B cell (primary cell): ENCODE measurements at regions not wholly inside any gene's neighbourhood (a gene's known extent, or its start where the extent isn't known, plus 50 kb on each side); places are given as distances from the start of the nearest gene placed in this dataset.

ENCODE experiments used
- ATAC-seq: fragments of 200-7000 bp; cut with Tn5 transposase; one replicate; pipeline ENCODE4 v1.10.0; 2021; ENCODE audit warnings: low read depth, mild to moderate bottlenecking, moderate number of reproducible peaks, moderate library complexity
- CTCF ChIA-PET: fragments of 350-600 bp; sonication (Branson Sonifier 250); formaldehyde crosslinking; loops from one replicate; lab custom pipeline; 2021; ENCODE audit warnings: antibody characterized with exemption, inconsistent platforms; lab: Charles Lee
- POLR2A ChIA-PET: fragments of 350-600 bp; sonication (Branson Sonifier 250); formaldehyde crosslinking; loops from one replicate; lab custom pipeline; 2021; ENCODE audit warnings: antibody characterized with exemption; lab: Charles Lee
- DNase-seq: peaks from one replicate; pipeline ENCODE4 v3.0.0; 2013
- H2AFZ ChIP-seq: 2 replicates; pipeline ENCODE4 v1.6.1; 2012; ENCODE audit warnings: mild to moderate bottlenecking, low read depth, low read length; ENCODE audit not compliant: insufficient read depth, poor library complexity, severe bottlenecking
- H3K27ac ChIP-seq, 2 donors: 1 replicate in 1 of 2; 2 replicates in 1 of 2; pipeline ENCODE4 v1.5.1; 2012 to 2013; ENCODE audit warnings: low read length in 2 of 2, mild to moderate bottlenecking in 2 of 2, moderate library complexity in 1 of 2
- H3K27me3 ChIP-seq, 4 experiments: fragments of 200-600 bp in 1 of 4; sonication (generic) in 1 of 4; replicated peaks in 1 of 4; 1 replicate in 2 of 4; 2 replicates in 2 of 4; pipeline versions ENCODE4 v1.6.1 to v1.7.0; 2013 to 2016; ENCODE audit warnings: low read length in 3 of 4, mild to moderate bottlenecking in 2 of 4, mixed read lengths in 1 of 4, moderate library complexity in 1 of 4; ENCODE audit not compliant: insufficient read depth in 4 of 4, control insufficient read depth in 3 of 4; ENCODE audit errors: control extremely low read depth in 1 of 4
- H3K36me3 ChIP-seq, 2 experiments: replicated peaks in 1 of 2; 1 replicate in 1 of 2; 2 replicates in 1 of 2; pipeline versions ENCODE4 v1.6.1 to v1.7.1; 2013; ENCODE audit warnings: low read length in 1 of 2; ENCODE audit not compliant: insufficient read depth in 2 of 2, control insufficient read depth in 1 of 2; ENCODE audit errors: control extremely low read depth in 1 of 2, extremely low read depth in 1 of 2
- H3K4me1 ChIP-seq, 2 donors: fragments of 200-600 bp in 1 of 2; sonication (generic) in 1 of 2; 1 replicate in 1 of 2; 2 replicates in 1 of 2; pipeline versions ENCODE4 v1.5.1 to v1.6.1; 2013 to 2017; ENCODE audit warnings: low read length in 2 of 2; ENCODE audit not compliant: control insufficient read depth in 2 of 2, insufficient read depth in 2 of 2
- H3K4me2 ChIP-seq: replicated peaks from 2 replicates; pipeline ENCODE3; 2012; ENCODE audit warnings: mild to moderate bottlenecking, low read depth, low read length; ENCODE audit not compliant: poor library complexity, severe bottlenecking
- H3K4me3 ChIP-seq, 5 experiments: fragments of 200-600 bp in 1 of 5; sonication (generic) in 1 of 5; 1 replicate in 3 of 5; 2 replicates in 2 of 5; pipeline versions ENCODE4 v1.5.1 to v1.7.0; 2011 to 2016; ENCODE audit warnings: low read length in 4 of 5, mild to moderate bottlenecking in 4 of 5, low read depth in 2 of 5, control low read depth in 1 of 5, moderate library complexity in 1 of 5; ENCODE audit not compliant: insufficient read depth in 1 of 5; ENCODE audit errors: control extremely low read depth in 1 of 5, extremely low read depth in 1 of 5
- H3K79me2 ChIP-seq: fragments of 200-600 bp; sonication (generic); one replicate; pipeline ENCODE4 v1.6.0; 2016; ENCODE audit warnings: low read length; ENCODE audit not compliant: control insufficient read depth, insufficient read depth
- H3K9ac ChIP-seq: fragments of 200-600 bp; sonication (generic); 2 replicates; pipeline ENCODE4 v1.6.1; 2017; ENCODE audit warnings: mild to moderate bottlenecking, low read length, moderate library complexity
- H3K9me3 ChIP-seq, 3 donors: one replicate each; pipeline versions ENCODE4 v1.6.1 to v1.7.1; 2013; ENCODE audit warnings: low read length in 2 of 3; ENCODE audit not compliant: control insufficient read depth in 2 of 3, insufficient read depth in 1 of 3; ENCODE audit errors: control extremely low read depth in 1 of 3
- H4K20me1 ChIP-seq: 2 replicates; pipeline ENCODE4 v1.6.0; 2012; ENCODE audit warnings: mild to moderate bottlenecking, low read length; ENCODE audit not compliant: insufficient read depth, control insufficient read depth, poor library complexity, severe bottlenecking
- H3K27ac Mint-ChIP-seq: one replicate; pipeline ENCODE4 v1.8.0; 2021; ENCODE audit warnings: mixed read lengths
- H3K27me3 Mint-ChIP-seq: one replicate; pipeline ENCODE4 v1.8.0; 2021; ENCODE audit warnings: mixed read lengths
- H3K4me1 Mint-ChIP-seq: one replicate; pipeline ENCODE4 v1.8.0; 2021; ENCODE audit warnings: mixed read lengths
- H3K4me3 Mint-ChIP-seq: one replicate; pipeline ENCODE4 v1.8.0; 2021; ENCODE audit warnings: mixed read lengths
- H3K9me3 Mint-ChIP-seq: one replicate; pipeline ENCODE4 v1.8.0; 2022; ENCODE audit warnings: mixed read lengths; ENCODE audit not compliant: insufficient read depth
- EZH2 ChIP-seq: IDR thresholded peaks from 2 replicates; pipeline ENCODE4 v1.6.1; 2012; ENCODE audit warnings: borderline replicate concordance, low read depth, mild to moderate bottlenecking, moderate library complexity, low read length; ENCODE audit not compliant: insufficient read depth, poor library complexity, severe bottlenecking
- WGBS: methylation state at CpG from one replicate; pipeline ENCODE4 v1.1.5; 2013; ENCODE audit warnings: missing lambda C conversion rate; ENCODE audit not compliant: insufficient coverage; 5-methylcytosine and 5-hydroxymethylcytosine counted together
- intact Hi-C: fragments of 100-400 bp; cut with micrococcal nuclease; formaldehyde crosslinking; loops from one replicate; pipeline ENCODE4 v1.10.0; 2022
- TF ChIP-seq, protein P1 (sequence below): fragments of 200-600 bp; IDR thresholded peaks from one replicate; pipeline ENCODE4 v1.8.0; 2022; ENCODE audit warnings: antibody characterized with exemption, mild to moderate bottlenecking

DNA sequence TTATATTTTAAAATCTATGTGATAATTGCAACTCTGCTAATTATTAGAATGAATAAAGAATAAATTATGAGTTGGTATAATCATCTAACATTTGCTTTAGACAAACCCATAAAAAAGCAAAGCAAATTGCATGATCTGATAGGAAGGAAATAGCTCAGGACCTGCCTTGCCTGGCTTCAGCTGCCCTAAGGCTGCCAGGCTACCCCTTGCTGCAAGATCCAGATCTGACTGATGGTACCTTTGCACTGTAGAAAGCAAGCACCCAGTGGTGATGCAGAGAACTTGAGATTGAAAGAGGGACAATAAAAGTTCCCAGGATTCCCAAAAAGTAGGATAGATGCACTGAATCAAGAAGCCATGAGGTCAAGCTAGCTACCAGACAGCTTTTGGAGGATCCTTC lies 100.9 kb upstream of the FSTL4 start:
- POLR2A ChIA-PET, result no interaction called here
- CTCF ChIA-PET, result no interaction called here
- Histone ChIP-seq H3K4me1 (no peaks in the 10 kb centered on the region), H3K36me3 (no peaks in the 10 kb centered on the region), H3K9ac (no peak overlapping the region), H3K27ac (no peak overlapping the region), H3K4me2 (no peak overlapping the region), H3K4me3 (no peak overlapping the region), H3K9me3 (no peaks in the 10 kb centered on the region), H4K20me1 (no peaks in the 10 kb centered on the region), H3K79me2 (no peaks in the 10 kb centered on the region), H3K27me3 (peaks cover 0 to 3% (median 0%) of the 10 kb centered on the region in 4 experiments), H2AFZ (no peak overlapping the region)
- intact Hi-C loops, result no loop called here
- ATAC-seq (no peak), DNase-seq (no peak)
- Mint-ChIP-seq H3K9me3 (no peaks in the 10 kb centered on the region), H3K27ac (no peak overlapping the region), H3K27me3 (peaks cover 16% of the 10 kb centered on the region), H3K4me1 (no peaks in the 10 kb centered on the region), H3K4me3 (no peak overlapping the region)
- TF ChIP-seq EZH2, result no peak
- TF ChIP-seq, protein P1, sequence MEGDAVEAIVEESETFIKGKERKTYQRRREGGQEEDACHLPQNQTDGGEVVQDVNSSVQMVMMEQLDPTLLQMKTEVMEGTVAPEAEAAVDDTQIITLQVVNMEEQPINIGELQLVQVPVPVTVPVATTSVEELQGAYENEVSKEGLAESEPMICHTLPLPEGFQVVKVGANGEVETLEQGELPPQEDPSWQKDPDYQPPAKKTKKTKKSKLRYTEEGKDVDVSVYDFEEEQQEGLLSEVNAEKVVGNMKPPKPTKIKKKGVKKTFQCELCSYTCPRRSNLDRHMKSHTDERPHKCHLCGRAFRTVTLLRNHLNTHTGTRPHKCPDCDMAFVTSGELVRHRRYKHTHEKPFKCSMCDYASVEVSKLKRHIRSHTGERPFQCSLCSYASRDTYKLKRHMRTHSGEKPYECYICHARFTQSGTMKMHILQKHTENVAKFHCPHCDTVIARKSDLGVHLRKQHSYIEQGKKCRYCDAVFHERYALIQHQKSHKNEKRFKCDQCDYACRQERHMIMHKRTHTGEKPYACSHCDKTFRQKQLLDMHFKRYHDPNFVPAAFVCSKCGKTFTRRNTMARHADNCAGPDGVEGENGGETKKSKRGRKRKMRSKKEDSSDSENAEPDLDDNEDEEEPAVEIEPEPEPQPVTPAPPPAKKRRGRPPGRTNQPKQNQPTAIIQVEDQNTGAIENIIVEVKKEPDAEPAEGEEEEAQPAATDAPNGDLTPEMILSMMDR, result no peak

DNA sequence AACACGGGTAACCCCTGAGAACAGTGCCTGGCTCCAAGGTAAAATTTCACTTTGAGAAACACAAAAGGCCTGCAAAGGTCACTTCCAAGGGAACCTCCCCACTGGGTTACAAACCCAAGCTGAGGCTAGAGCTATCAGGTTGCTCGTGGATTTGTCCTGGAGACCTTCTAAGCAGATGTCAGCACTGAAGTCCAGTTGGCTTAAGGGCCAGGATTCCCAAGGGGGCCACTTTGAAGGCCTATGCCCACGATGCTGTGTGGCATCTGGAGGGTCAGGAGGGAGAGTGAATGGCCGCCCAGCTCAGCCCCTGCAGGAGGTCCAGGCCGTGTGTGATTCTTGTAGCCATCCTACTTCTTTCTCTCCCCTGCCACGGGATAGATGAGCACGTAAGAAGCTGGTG lies 100.2 kb upstream of the FSTL4 start:
- no peak overlapping the region for H3K27ac ChIP-seq
- DNase-seq, result no peak
- H3K27me3 ChIP-seq, result peaks cover 0 to 3% (median 0%) of the 10 kb centered on the region in 4 experiments
- Mint-ChIP-seq H3K27me3 (peaks cover 16% of the 10 kb centered on the region), H3K9me3 (no peaks in the 10 kb centered on the region), H3K27ac (no peak overlapping the region), H3K4me1 (no peaks in the 10 kb centered on the region), H3K4me3 (no peak overlapping the region)
- H2AFZ ChIP-seq, result no peak overlapping the region
- H3K4me3 ChIP-seq, result no peak overlapping the region
- no peaks in the 10 kb centered on the region for H3K9me3 ChIP-seq
- no peaks in the 10 kb centered on the region for H3K79me2 ChIP-seq
- POLR2A ChIA-PET, result no interaction called here
- H3K36me3 ChIP-seq, result no peaks in the 10 kb centered on the region
- no peak overlapping the region for H3K9ac ChIP-seq
- TF ChIP-seq, protein P1, result no peak
- TF ChIP-seq EZH2, result no peak
- CTCF ChIA-PET, result no interaction called here
- no peak overlapping the region for H3K4me2 ChIP-seq
- no peaks in the 10 kb centered on the region for H3K4me1 ChIP-seq
- no peaks in the 10 kb centered on the region for H4K20me1 ChIP-seq
- intact Hi-C loops, result no loop called here
- ATAC-seq, result no peak
- 81% methylated on average over 6 of the region's 7 CpGs for WGBS
